Peyer's patch (tissue), 4 donors: ENCODE measurements at regions not wholly inside any gene's neighbourhood (a gene's known extent, or its start where the extent isn't known, plus 50 kb on each side); places are given as distances from the start of the nearest gene placed in this dataset.
"Not testable (repeated sequence)": the region's sequence is repeated elsewhere in the genome, so short reads cannot be mapped to it uniquely, and the experiment has no call there.

Source experiments
- DNase-seq, 3 donors: peaks; one replicate each; pipeline ENCODE4 v3.0.0-alpha.2; 2017 to 2019
- H3K27ac ChIP-seq, 4 donors: fragments of 200-600 bp; sonication (generic); one replicate each; pipeline ENCODE4 v1.5.1; 2016 to 2019
- H3K27me3 ChIP-seq, 2 donors: fragments of 200-600 bp; sonication (generic); one replicate each; pipeline ENCODE4 v1.5.1; 2019
- H3K36me3 ChIP-seq, 3 donors: fragments of 200-600 bp; sonication (generic); one replicate each; pipeline ENCODE4 v1.5.1; 2016 to 2019
- H3K4me1 ChIP-seq, 4 donors: fragments of 200-600 bp; sonication (generic); one replicate each; pipeline ENCODE4 v1.5.1; 2016 to 2019
- H3K4me3 ChIP-seq, 4 donors: fragments of 200-600 bp; sonication (generic); 1 replicate in 3 of 4; 2 replicates in 1 of 4; pipeline ENCODE4 v1.5.1; 2016 to 2019; ENCODE audit warnings: mild to moderate bottlenecking in 1 of 4
- H3K9me3 ChIP-seq, 4 donors: fragments of 200-600 bp; sonication (generic); one replicate each; pipeline ENCODE4 v1.5.1; 2016 to 2019; ENCODE audit warnings: mild to moderate bottlenecking in 1 of 4
- POLR2A ChIP-seq, 2 donors: fragments of 450-650 bp; IDR thresholded peaks; one replicate each; pipeline ENCODE4 v1.5.1; 2017; ENCODE audit warnings: antibody characterized with exemption in 2 of 2, mild to moderate bottlenecking in 2 of 2, moderate library complexity in 2 of 2
- TF ChIP-seq, protein P1 (sequence below), 6 experiments: fragments of 450-650 bp in 4 of 6; fragments of 200-600 bp in 2 of 6; sonication (generic) in 1 of 6; IDR thresholded peaks; one replicate each; pipeline ENCODE4 v1.5.1; 2017 to 2019; ENCODE audit warnings: antibody characterized with exemption in 6 of 6, mild to moderate bottlenecking in 3 of 6, moderate library complexity in 1 of 6

DNA sequence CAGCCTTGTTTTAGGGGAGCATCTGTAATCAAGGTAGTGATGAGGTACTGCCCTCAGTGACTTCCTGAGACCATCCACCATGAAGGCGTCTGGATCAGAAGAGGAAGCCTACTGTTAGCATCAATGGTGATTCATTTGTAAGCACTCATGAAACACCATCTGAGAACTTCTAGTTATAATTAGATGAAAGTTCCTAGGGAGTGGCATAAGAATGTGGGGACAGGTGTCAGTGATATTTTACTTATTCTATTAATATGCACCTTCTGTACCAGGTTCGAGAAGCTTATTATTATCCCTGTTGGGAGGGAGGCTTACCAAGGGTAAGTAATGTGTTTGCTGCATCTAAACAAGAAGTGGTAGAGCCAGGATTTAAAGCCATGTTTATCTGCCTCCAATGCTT is 295.8 kb upstream of the TBL1XR1 start:
- no peaks in the 10 kb centered on the region for H3K36me3 ChIP-seq
- peaks cover 0 to 1% (median 0%) of the 10 kb centered on the region in 4 donors for H3K4me1 ChIP-seq
- no peaks in the 10 kb centered on the region for H3K9me3 ChIP-seq
- H3K27me3 ChIP-seq = no peaks in the 10 kb centered on the region
- no peak for DNase-seq
- no peak overlapping the region for H3K4me3 ChIP-seq
- no peak overlapping the region for H3K27ac ChIP-seq
- no peak for TF ChIP-seq POLR2A (IDR thresholded peaks at IDR 0.05)
- TF ChIP-seq, protein P1, sequence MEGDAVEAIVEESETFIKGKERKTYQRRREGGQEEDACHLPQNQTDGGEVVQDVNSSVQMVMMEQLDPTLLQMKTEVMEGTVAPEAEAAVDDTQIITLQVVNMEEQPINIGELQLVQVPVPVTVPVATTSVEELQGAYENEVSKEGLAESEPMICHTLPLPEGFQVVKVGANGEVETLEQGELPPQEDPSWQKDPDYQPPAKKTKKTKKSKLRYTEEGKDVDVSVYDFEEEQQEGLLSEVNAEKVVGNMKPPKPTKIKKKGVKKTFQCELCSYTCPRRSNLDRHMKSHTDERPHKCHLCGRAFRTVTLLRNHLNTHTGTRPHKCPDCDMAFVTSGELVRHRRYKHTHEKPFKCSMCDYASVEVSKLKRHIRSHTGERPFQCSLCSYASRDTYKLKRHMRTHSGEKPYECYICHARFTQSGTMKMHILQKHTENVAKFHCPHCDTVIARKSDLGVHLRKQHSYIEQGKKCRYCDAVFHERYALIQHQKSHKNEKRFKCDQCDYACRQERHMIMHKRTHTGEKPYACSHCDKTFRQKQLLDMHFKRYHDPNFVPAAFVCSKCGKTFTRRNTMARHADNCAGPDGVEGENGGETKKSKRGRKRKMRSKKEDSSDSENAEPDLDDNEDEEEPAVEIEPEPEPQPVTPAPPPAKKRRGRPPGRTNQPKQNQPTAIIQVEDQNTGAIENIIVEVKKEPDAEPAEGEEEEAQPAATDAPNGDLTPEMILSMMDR (IDR thresholded peaks at IDR 0.05) = no peak

DNA sequence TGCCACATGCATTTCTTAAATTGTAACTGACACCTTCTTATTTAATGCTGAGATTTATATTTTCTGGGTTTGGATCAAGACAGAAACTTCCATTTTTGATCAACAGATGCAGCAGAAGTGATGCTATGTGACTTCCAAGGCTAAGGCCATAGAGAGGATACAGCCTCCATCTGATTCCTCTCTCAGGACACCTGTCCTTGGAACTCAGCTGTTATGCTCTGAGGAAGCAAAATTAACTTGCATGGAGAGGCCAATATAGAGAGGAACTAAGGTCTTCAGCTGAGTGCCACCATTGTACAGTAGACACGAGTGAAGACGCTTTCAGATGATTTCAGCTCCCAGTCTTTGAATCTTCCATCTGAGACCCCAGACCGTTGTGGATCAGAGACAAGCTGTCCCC is 296.9 kb upstream of the TBL1XR1 start:
- DNase-seq = no peak
- Histone ChIP-seq H3K4me3 (no peak overlapping the region), H3K9me3 (no peaks in the 10 kb centered on the region), H3K27ac (no peak overlapping the region), H3K36me3 (no peaks in the 10 kb centered on the region), H3K27me3 (no peaks in the 10 kb centered on the region), H3K4me1 (peaks cover 0 to 5% (median 0%) of the 10 kb centered on the region in 4 donors)
- TF ChIP-seq POLR2A (IDR thresholded peaks at IDR 0.05) = no peak
- TF ChIP-seq, protein P1 (IDR thresholded peaks at IDR 0.05) = no peak

DNA sequence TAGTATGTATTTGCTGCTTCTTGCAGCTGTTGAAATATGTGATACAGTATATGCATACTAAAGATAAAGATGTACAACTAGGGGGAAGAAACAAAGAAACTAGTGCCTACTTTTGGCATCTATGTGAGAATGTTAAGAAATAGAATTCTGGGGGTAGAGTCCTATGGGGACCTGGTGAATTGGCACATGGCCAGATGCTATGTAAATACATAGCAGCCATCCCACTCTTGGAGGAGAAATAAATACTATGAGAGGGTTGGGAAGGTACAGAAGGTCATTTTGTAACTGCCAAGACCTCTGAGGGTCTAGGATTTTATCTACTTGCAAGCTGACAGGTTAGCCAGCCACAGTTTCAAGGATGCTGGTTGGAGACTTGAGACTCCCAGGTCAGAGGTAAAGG is 298.3 kb upstream of the TBL1XR1 start:
- no peaks in the 10 kb centered on the region for H3K9me3 ChIP-seq
- no peak overlapping the region for H3K27ac ChIP-seq
- TF ChIP-seq, protein P1 (IDR thresholded peaks at IDR 0.05) = no peak
- TF ChIP-seq POLR2A (IDR thresholded peaks at IDR 0.05) = no peak
- H3K27me3 ChIP-seq = no peaks in the 10 kb centered on the region
- peaks cover 0 to 5% (median 0%) of the 10 kb centered on the region in 4 donors for H3K4me1 ChIP-seq
- no peak for DNase-seq
- H3K36me3 ChIP-seq = no peaks in the 10 kb centered on the region
- H3K4me3 ChIP-seq = no peak overlapping the region

DNA sequence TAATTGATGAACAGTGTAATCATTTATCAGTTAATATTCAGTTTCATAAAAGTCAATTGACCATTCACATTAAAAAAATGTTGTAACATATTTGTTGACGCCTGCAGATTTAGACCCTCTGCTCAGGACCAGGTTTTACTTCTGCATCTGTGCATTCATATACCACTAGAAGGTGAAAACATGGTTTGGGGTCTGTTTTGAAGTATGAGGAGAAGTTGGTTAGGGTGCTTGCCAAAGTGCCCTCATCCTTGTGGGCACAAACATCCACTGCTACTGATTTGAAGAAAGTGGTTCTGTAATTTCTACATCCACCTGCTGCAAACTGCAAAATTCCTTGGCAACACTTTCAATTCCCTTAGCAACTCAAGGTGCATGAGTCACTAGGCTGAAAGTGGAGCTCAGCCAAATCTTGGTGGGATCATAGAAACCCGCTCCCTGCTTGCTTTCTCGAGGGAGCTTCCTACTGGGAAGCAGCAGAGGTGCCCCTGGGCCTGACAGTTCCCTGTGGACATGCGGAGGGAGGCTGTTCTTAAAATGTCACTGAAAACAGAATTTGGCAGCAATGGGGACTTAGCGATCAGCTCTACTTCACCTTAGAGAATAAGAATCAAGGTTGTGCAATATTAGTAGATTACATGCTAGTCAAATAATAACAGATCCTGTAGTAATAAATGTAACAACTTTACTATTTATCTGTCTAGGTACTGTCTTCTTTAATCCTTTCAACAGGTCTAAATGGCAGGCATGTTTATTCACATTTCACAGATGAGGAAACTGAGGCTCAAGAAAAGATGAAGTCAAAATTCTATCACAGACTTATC is 301.0 kb upstream of the TBL1XR1 start:
- Histone ChIP-seq H3K27ac (peak overlapping the region in 1 of 4 donors; percentile 53), H3K4me3 (peak overlapping the region in 1 of 4 donors; percentile 29), H3K4me1 (peaks cover 0 to 5% (median 0%) of the 10 kb centered on the region in 4 donors), H3K36me3 (no peaks in the 10 kb centered on the region), H3K9me3 (no peaks in the 10 kb centered on the region), H3K27me3 (no peaks in the 10 kb centered on the region)
- no peak for TF ChIP-seq POLR2A (IDR thresholded peaks at IDR 0.05)
- TF ChIP-seq, protein P1 (IDR thresholded peaks at IDR 0.05) = no peak
- peak in 1 of 3 donors; percentile 51 for DNase-seq

DNA sequence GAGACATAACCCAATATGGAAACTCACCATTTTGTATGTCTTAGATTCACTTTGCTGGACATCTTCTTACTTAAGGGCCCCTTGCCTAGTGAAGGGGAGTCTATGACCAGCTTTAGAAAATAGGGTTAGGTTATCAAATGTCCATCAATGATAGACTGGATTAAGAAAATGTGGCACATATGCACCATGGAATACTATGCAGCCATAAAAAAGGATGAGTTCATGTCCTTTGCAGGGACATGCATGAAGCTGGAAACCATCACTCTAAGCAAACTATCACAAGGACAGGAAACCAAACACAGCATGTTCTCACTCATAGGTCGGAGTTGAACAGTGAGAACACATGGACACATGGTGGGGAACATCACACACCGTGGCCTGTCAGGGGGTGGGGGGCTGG is 301.8 kb upstream of the TBL1XR1 start:
- not testable (repeated sequence) for H3K4me1 ChIP-seq, DNase-seq, H3K27me3 ChIP-seq, H3K27ac ChIP-seq, H3K9me3 ChIP-seq, H3K36me3 ChIP-seq, H3K4me3 ChIP-seq

DNA sequence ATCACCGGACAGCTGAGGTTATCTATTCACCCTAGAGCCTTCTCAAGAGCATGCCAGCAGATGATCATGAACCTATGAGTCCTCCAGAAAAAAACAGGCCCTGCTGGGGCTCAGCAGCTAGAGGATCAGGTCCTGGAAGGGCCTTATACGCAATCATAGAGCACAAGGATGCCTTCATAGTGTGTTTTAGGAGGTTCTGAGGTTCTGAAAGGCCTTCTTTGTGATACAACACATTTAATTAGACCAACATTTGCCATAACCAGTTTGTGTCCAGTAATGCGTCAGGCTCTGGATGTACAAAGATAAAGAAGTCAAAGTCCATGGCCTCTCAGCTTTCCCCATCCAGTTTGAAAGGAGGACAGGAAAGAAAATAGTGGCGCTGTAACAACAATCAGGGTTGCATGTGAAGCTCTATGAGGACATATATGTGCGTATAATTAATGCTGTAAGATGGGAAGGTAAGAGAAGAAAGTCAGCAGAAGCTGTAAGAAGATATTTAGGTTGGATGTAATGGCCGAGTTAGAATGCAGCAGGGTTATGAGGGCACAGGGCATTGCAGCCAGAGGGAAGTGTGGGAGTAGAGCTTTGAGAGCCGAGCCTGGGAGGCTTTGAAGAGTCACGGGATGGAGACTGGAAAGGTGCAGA is 302.6 kb upstream of the TBL1XR1 start:
- H3K4me1 ChIP-seq = peaks cover 0 to 5% (median 0%) of the 10 kb centered on the region in 4 donors
- peak overlapping the region in 1 of 4 donors; percentile 51 for H3K27ac ChIP-seq
- H3K9me3 ChIP-seq = no peaks in the 10 kb centered on the region
- H3K4me3 ChIP-seq = no peak overlapping the region
- no peak for TF ChIP-seq POLR2A (IDR thresholded peaks at IDR 0.05)
- TF ChIP-seq, protein P1 (IDR thresholded peaks at IDR 0.05) = peak in 2 of 6 experiments; percentile 21 to 29
- no peak for DNase-seq
- no peaks in the 10 kb centered on the region for H3K36me3 ChIP-seq
- H3K27me3 ChIP-seq = no peaks in the 10 kb centered on the region
